22Rv1 (cell line): ENCODE measurements at regions not wholly inside any gene's neighbourhood (a gene's known extent, or its start where the extent isn't known, plus 50 kb on each side); places are given as distances from the start of the nearest gene placed in this dataset.

Experiments
- CTCF ChIP-seq: fragments of 450-650 bp; IDR thresholded peaks from 2 replicates; pipeline ENCODE4 v1.5.1; 2017; ENCODE audit warnings: mild to moderate bottlenecking
- ZFX ChIP-seq: fragments of 450-650 bp; IDR thresholded peaks from 2 replicates; pipeline ENCODE4 v1.6.1; 2017; ENCODE audit warnings: antibody characterized with exemption, borderline replicate concordance

- TF ChIP-seq CTCF (no peak), ZFX (no peak)
These were observed 140.0 kb downstream of the GASK1B start for GRCh38 chr4:158032733-158033415.
